Right renal pelvis (tissue), 4 donors: ENCODE measurements at regions not wholly inside any gene's neighbourhood (a gene's known extent, or its start where the extent isn't known, plus 50 kb on each side); places are given as distances from the start of the nearest gene placed in this dataset.
A peak's percentile ranks its signal among the peaks of the same experiment; 100 is the strongest.

Experiments
- DNase-seq, 4 donors: peaks; one replicate each; pipeline ENCODE4 v3.0.0-alpha.2; 2013; ENCODE audit warnings: low read depth in 4 of 4, low spot score in 3 of 4, missing footprints in 1 of 4

DNA sequence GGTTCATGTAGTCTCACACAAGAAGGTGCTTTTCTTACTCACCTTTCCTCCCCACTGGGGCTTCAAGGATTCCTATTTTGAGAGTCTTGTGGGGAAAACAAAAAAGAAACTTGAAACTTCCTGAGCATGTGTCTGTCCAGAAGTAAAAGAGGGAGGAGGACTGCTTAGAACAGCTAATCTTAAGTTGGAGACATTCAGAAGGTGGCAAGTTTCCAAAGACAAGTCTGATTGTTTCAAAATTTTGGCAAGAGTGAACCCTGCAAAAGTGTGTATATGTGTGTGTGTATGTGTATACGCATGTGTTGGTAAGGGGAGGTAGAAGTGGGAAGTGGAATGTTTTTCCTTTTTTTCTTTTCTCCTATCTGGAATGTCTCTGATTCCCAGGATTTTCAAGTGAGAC lies 189.0 kb upstream of the FRMPD4 start:
- no peak for DNase-seq

DNA sequence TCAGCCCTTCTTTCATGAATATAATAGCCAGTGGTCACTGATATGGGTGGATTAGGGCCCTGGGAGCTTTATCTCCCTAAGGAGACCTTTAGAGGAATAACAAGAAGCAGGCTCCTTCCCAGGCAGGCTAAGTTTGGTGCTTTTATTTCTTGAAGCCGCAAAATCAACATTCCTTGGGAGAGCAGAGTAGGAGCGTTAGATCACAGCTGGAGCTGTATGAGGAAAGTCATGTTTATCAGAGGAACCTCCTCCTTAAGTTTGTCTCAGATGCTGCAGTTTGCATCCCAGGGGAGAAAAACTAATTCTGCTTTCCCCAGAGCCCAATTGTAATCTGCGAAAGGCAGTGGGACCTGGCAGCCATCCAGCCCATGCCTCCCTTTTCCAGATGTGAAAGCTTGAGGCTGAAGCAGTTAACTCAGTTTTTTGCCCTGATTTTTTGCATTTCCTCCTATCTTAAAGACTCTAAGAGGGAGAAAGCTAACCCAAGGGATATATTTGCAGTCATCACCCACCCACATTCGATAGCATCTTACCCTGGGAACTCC lies 186.0 kb upstream of the FRMPD4 start:
- DNase-seq = no peak

DNA sequence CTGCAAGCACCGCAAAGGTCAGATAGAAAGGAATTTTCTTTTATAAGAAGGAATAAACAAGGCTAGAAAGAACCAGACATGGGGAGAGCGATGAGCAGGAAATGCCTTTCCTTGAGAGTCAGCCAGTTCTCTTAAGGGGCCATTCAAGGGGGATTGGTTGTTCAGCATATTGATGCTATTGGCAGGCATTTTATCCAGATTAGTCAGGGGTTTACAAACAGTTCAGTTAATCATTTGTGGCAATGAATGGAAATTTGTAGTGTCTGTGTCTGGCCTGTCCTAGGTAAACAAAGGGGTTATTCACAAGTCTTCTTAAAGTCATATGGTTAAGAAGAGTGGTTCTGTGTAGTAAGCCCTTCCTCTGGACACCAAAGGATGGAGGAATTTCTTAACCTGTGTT lies 184.7 kb upstream of the FRMPD4 start:
- no peak for DNase-seq

DNA sequence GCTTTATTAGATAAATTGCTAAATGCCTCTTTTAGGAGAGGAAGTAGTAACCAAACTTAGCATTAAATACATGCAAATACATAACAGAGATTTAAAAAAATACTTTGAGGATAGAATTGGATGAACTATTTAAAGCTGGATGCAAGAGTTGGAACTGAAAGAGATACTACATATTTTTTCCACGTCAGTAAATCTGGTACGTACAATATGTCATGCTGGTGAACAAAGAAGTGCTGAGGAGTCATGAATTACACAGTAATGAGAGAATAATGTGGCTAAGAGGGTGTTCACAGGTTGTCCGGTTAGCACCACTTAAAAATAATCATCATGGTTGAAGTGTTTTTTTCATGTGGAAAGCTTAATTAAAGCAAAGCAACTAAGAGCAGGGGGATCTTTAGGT lies 184.1 kb upstream of the FRMPD4 start:
- DNase-seq = no peak

DNA sequence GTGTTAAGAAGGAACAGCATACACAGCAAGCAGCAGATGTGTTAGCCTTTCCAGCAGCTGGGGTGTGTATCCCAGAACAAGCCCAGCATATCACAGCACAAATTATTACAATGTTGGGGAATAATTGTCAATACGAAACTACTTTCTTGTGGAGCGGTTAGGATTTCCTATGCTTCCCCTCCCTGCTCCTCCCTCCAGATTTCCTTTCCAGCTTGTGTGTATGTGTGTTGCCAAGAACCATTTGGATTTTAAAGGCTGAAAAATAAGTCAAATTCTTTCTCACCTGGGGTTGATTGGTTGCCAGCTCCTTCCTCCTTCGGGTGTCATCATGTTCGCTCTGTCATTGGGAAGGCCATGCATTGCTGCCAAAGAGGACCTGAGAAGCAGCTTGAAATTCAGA lies 178.2 kb upstream of the FRMPD4 start:
- DNase-seq = no peak

DNA sequence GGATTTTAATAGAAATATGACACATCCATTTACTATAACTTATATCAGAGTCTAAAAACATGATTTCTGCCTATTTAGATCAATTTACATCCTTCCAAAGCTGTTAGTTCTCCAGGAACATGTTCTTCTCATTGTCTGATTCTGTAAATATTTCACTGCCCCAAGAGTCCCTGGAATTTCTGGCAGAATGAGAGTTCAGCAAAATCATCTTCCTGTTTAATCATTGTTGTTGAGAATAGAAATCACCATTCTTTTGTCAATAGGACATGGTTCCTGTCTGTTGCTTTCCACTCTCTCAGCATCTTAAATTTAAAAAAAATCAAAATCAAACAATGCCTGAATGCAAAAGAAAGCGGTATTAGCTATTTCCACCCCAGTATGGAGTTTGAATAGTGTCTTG lies 172.8 kb upstream of the FRMPD4 start:
- no peak for DNase-seq

DNA sequence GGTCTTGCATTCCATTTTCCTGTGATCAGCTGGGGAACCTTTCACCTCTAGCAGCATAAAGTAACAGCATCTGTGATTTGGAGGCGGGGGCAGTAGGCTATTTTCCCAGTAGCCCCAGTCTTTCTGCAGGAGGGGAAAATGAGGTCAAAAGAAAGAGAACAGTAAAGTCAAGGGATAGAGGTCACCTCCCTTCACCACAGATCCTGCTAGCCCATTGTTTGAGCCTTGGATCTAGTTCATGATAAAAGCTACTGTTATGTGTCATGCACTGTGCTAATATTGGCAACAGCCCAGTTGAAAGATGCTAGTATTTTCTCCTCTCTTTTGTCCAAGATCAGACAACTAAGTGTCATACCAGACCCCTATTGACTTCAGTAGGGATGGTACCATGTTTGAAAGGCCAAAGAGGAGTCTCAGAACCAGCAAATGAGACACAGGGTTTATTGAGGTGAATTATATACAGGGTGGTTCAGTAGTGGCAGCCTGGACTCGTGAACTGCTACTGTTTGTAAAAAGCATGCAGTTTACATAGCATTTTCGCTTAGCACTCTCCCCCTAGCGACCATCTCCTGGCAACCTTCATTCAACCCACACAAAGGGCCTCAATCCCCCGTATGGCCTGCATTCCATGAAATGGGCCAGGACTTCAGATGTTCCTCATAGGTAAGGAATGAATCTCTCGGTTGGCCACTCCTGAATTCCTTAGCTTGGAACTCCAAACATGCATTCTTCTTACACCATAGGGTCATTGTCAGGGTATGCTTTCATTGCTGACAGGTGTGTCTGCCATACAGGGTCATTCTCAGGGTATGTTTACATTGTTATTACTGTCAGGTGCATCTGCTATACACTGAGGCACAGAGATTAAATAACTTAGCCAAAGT lies 170.0 kb upstream of the FRMPD4 start:
- DNase-seq = no peak

DNA sequence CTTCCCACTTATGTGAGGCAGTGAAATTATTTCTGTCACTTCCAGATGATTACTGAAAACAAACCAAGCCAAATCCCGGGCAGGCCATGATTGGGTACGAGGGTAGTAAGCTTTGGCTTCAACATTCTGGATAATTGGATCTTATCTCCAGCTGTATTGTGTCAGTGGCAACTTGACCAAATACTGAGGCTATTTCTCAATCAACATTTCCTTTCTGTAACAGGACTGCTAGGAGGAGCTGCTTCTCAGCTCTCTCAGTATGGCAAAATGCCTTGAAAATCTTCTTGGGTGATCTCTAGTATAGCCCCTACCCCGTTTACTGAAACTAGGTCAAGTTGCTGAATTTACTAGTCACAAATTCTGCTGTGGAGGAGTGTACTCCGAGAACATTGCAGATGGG lies 169.3 kb upstream of the FRMPD4 start:
- no peak for DNase-seq

DNA sequence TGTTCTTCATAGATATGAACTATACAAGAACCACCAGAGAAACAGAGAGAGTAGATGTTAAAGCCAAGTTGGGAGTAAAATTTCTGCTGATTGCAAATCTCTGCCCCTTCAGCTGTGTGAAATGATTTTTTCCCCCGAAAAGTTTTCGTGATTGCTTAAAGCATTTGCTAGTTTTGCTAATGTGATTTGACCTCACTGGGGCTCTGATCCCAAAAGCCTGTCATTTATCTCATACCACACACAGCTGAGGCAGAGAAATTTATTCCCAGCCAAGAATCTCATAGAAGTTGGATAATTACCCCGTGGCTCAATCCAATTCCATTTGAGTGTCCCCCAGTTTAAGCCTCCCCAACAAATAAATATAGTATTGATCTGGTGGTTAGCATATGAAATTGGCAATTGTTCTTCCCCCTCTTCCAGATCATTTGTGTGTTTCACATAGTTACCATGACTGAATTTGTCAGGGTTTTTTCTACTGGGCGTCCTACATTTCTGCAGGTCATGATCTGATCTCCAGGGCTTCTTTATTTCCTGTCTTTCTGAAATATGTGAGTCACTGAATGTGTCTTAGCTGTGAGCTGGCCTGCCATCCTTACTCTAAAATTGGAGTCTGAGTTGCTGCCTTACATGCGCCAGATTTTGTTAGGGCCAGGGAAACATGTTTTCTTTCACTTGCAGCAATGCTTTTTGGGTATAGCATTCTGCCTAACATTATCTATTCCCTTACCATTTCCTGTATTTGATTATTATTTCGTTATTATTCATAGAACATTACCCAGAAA lies 167.5 kb upstream of the FRMPD4 start:
- no peak for DNase-seq

DNA sequence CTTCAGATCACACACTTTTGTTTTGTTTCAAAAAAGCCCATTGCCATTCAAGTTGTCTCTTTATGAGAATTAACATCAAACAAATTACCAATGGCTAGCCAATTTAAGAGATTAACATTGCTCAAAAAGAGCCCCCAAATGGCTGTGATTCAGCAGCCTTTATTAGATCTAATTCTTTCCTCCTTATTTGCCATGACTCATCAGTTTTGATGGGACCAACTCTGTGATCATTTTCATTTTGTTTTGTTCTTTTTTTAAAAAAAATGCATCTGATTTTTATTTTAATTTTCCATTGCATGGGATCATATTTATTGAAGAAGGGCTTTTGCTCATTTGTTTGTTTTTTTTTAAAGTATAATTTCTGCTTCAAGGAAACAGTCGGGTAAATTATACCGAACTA lies 161.6 kb upstream of the FRMPD4 start:
- DNase-seq = no peak

DNA sequence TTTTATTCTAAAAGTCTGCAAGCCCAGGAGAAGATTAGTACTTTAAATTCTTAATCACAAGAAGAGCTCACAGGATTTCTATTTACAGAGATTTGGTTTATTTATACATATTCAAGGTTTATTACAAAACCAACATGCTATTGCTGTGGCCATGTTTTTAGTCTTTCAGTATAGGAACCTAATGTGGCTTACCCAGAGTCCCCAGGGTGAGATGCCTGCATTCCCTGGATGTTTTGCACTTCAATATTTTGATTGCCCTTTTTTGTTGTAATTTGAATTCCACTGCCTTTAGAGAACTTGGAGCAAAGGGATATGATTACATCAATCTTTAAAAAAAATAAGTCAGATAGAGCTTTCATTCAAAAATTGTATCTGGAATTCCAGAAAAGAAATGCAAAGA lies 146.0 kb upstream of the FRMPD4 start:
- DNase-seq = no peak

DNA sequence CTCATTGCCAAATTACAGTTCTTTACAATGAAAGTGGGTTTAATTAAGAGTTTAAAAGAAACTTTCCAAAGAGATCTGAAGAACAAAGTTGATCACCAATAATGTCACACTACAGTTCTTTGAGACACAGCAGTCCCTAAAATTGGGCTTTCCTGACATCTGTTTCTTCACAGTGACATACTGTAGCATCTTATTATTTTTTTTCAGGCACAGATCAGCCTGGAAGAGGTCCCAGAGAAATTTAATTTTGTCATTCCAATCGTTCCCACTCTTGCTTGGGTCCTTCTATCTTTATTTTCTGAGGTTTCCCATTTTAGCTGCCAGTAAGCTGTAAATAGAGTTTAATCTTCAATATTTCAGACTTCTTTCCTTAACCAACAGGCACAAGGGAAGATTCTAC lies 143.1 kb upstream of the FRMPD4 start:
- DNase-seq = no peak

DNA sequence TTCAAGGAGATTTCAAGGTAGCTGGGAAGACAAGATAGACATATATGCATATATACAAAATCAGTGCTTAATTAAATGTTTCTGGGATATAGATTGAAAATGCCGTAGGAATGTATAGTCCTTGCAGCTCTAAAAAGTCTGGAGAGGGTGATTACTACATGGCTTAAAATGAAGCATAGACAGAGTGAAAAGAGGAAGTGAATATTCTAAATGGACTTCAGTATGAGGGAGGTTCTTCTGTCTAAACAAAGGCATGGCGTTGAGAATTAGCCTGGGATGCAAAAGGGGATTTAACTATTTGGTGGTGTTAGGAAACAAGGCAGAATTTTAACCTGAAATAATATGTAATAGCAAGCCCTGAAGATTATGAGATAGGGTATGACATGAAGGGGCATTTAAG lies 141.5 kb upstream of the FRMPD4 start:
- DNase-seq = no peak

DNA sequence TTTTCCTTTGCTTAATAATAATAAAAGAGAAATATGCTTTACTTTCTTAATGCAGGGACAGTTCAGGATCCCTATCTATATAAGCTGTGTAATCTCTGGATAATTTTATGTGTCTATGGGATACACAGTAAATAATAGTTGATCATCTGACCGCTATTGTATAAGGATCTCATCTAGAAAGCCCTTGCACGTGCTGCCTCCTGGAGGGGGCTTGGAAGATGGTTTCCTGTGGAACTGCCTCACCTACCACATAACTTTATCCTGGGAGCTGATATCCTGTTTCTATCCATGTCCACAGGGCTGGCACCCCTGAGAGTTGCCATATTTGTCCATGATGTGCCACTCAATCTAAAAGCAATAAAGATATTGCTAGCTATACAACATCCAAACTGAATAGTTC lies 139.3 kb upstream of the FRMPD4 start:
- no peak for DNase-seq

DNA sequence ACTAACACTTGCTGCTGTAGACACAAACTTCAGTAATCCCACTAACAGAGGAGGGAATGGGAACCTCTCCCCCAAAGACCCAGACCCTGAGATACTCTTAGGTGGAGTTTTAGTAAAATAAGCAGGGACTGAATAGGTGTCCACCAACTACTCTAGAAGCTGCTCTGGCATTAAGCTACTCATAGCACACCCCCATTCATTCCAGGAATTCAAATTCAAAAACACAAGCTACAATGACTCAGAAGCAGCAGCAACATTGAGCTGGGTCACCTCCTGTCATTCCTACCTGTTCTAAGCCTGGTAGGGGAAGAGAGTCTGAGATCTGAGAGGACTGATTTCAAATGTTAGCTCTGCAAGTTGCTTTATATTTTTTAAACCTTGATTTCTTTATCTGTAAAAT lies 135.4 kb upstream of the FRMPD4 start:
- no peak for DNase-seq

DNA sequence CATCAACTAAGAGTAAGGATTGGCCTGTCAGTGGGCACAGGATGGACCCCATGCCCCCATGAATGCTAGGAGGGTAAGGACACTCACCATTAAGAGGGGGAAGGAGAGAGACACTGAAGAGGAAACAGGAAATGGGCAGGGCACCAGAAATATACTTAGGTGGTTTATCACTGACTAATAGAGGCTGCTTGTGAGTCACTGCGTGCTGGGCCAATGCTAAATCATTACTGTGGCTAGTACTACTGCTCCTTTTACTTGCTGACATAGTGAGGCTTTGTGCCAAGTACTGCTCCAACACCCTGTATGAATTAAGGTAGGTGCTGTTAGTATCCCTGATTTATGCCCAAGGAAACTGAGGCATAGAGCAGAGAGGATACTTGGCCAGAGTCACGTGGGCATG lies 130.4 kb upstream of the FRMPD4 start:
- DNase-seq = no peak

DNA sequence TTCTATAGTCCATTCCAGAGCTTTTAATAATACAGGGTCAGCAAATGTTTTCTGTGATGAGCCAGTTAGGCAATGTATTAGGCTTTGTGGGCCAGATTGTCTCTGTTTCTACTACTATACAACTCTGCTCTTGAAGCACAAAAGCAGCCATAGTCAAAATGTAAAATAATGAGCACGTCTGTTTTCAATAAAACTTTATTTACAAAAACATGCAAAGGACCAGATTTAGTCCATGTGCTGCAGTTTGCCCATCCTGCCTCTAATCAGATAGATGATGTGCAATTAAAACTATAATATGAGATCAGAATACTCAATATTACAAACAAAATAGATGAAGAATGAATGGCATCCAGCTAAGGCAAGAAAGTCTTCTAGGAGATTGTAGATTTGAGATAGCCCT lies 127.8 kb upstream of the FRMPD4 start:
- no peak for DNase-seq

DNA sequence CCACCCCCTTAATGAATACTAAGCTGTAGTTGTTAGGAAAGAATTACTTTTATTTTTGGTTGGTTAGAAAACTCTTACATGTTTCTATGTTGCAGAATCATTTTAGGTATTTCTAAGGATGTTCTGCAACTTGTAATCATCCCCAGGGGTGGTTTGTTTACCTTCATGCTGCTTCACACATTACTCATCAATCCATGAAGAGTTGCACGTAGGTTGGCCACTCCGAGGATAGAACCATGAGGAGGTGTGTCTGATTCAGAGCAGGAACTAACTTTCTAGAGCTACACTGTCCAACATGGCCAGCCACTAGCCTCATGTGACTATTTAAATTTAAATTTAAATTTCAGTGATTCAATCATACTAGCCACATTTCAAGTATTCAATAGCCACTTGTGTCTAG lies 127.2 kb upstream of the FRMPD4 start:
- DNase-seq = no peak

DNA sequence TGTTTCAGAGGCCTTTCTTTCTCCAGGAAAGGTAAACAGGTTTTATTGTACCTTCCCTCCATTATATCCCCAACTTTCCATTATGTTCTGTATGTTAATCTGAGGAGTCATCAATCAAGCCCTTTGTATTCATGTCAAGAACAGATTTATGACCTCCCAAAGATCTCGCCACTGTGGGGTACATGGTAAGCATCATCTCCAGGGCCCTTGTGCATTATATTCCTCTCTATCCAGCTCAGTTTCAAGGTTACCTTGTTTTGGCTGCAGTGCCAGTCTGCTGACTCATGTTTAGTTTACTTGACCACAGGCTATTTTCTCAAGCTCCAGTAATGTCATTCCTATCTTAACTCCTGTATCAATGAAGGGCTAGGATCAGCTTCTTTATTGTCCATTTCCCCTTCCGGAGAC lies 125.1 kb upstream of the FRMPD4 start:
- no peak for DNase-seq

DNA sequence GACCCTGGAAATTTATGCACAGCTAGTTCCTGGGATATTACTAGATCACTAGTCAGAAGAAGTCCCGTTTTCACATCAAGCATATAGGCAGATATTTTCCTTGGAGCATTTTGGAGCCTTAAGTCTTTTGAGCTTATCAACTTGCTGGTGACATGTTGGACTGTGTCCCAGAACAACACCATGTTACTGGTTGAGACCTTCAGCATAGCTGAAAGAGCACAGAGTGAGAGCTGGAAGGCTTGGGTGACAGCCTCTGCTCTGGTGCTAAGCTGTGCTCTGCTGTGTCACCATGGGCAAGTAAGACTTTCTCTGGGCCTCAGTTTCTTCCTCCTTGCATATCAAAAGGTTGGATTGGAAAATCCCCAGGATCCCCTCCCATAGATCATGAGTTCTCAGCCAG lies 116.6 kb upstream of the FRMPD4 start:
- peak in 1 of 4 donors; percentile 1 for DNase-seq

DNA sequence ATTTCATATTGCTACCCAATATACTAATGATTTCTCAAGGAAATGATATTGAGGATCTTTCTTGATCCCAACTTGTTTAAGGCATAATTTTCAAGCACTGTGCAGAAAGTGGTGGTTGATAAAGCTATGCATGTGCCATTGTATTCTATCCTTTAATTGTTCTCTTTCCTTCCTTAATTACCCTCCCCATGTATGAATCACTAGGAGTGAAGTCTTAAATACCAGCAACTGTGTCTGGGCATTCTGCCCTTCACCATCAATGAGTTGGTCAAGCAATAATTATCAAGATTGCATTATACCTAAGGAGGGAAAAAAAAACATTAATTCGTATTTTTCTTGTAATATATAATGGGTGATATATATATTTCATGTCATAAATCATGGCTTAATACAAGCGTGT lies 111.8 kb upstream of the FRMPD4 start:
- DNase-seq = no peak

DNA sequence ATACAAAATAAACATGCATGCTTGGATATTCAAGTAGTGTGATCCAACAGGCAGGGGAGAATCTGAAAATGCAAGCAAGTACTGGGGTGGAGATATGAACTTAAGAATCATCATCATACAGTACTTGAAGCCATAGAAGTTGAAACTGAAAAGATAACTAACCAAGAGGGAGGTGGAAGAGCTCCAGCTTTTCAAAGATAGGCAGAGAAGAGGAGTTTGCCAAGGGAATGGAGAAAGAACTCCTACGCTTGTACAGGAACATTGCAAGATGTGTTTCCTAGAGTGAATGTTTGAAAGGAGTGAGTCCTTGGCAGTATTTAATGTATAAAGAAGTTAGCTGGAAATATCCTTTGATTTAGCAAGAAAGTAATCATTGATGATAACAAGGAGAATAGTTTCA lies 106.2 kb upstream of the FRMPD4 start:
- no peak for DNase-seq
